NCI-H69 (cell line): ENCODE measurements at regions not wholly inside any gene's neighbourhood (a gene's known extent, or its start where the extent isn't known, plus 50 kb on each side); places are given as distances from the start of the nearest gene placed in this dataset.
"Not testable (repeated sequence)": the region's sequence is repeated elsewhere in the genome, so short reads cannot be mapped to it uniquely, and the experiment has no call there.

Experiments used
- DNase-seq: peaks from one replicate; lab custom pipeline; 2025; lab: John Stamatoyannopoulos, UW

- DNase-seq, result no peak
These were observed 51.0 kb upstream of the ACTR3 start for GRCh38 chr2:113838744-113839444.

GRCh38 chr2:113838277-113838676, 51.6 kb upstream of the ACTR3 start:
- no peak for DNase-seq

GRCh38 chr2:113834051-113834730, 55.7 kb upstream of the ACTR3 start:
- no peak for DNase-seq

- no peak for DNase-seq
These were observed 57.0 kb upstream of the ACTR3 start for GRCh38 chr2:113832795-113833290.

GRCh38 chr2:113831161-113831560, 58.7 kb upstream of the ACTR3 start:
- DNase-seq, result no peak

GRCh38 chr2:113829761-113830160, 60.1 kb upstream of the ACTR3 start:
- DNase-seq, result no peak

GRCh38 chr2:113829270-113829669, 60.6 kb upstream of the ACTR3 start:
- no peak for DNase-seq

- DNase-seq, result no peak
These were observed 61.7 kb upstream of the ACTR3 start for GRCh38 chr2:113828049-113828742.

- DNase-seq, result no peak
These were observed 62.5 kb upstream of the ACTR3 start for GRCh38 chr2:113827426-113827825.

- DNase-seq, result no peak
These were observed 63.3 kb upstream of the ACTR3 start for GRCh38 chr2:113826346-113827285.

GRCh38 chr2:113823716-113824595, 65.9 kb upstream of the ACTR3 start:
- no peak for DNase-seq

- DNase-seq, result peak; percentile 46
These were observed 65.8 kb upstream of the SLC35F5 start for GRCh38 chr2:113822087-113822815.

- DNase-seq, result no peak
These were observed 62.0 kb upstream of the SLC35F5 start for GRCh38 chr2:113818382-113818951.

GRCh38 chr2:113813396-113813795, 57.0 kb upstream of the SLC35F5 start:
- not testable (repeated sequence) for DNase-seq

- no peak for DNase-seq
These were observed 55.8 kb upstream of the SLC35F5 start for GRCh38 chr2:113812204-113812603.

- no peak for DNase-seq
These were observed 52.8 kb upstream of the SLC35F5 start for GRCh38 chr2:113809076-113809736.

GRCh38 chr2:113807721-113808120, 51.3 kb upstream of the SLC35F5 start:
- DNase-seq, result no peak

GRCh38 chr2:113806217-113806913, 49.9 kb upstream of the SLC35F5 start:
- DNase-seq, result no peak
